HG03064 (cell line): ENCODE measurements at regions not wholly inside any gene's neighbourhood (a gene's known extent, or its start where the extent isn't known, plus 50 kb on each side); places are given as distances from the start of the nearest gene placed in this dataset.

Source experiments
- ATAC-seq: cut with Tn5 transposase; IDR thresholded peaks from one replicate; pipeline ENCODE4 v1.9.1; 2021; ENCODE audit warnings: low read depth; ENCODE audit not compliant: unreplicated experiment

GRCh38 chr15:95265419-95265997 is 1034.1 kb downstream of the MCTP2 start:
- no peak for ATAC-seq

GRCh38 chr15:95266451-95267061 is 1035.2 kb downstream of the MCTP2 start:
- ATAC-seq = no peak

- ATAC-seq = no peak
Observed at GRCh38 chr15:95267481-95267880, 1036.1 kb downstream of the MCTP2 start.

- ATAC-seq = no peak
Observed at GRCh38 chr15:95269242-95270183, 1038.2 kb downstream of the MCTP2 start.

GRCh38 chr15:95274101-95274500 is 1042.7 kb downstream of the MCTP2 start:
- no peak for ATAC-seq

- no peak for ATAC-seq
Observed at GRCh38 chr15:95277266-95277665, 1045.9 kb downstream of the MCTP2 start.

- ATAC-seq = no peak
Observed at GRCh38 chr15:95278532-95279245, 1047.3 kb downstream of the MCTP2 start.

- no peak for ATAC-seq
Observed at GRCh38 chr15:95279277-95280019, 1048.1 kb downstream of the MCTP2 start.

GRCh38 chr15:95280711-95281110 is 1049.3 kb downstream of the MCTP2 start:
- no peak for ATAC-seq

- no peak for ATAC-seq
Observed at GRCh38 chr15:95281470-95281869, 1049.0 kb upstream of the NR2F2 start.

GRCh38 chr15:95284492-95284891 is 1046.0 kb upstream of the NR2F2 start:
- no peak for ATAC-seq

GRCh38 chr15:95284933-95285421 is 1045.5 kb upstream of the NR2F2 start:
- no peak for ATAC-seq

- no peak for ATAC-seq
Observed at GRCh38 chr15:95286352-95286880, 1044.1 kb upstream of the NR2F2 start.

GRCh38 chr15:95287720-95288103 is 1042.8 kb upstream of the NR2F2 start:
- no peak for ATAC-seq

- no peak for ATAC-seq
Observed at GRCh38 chr15:95288626-95289025, 1041.9 kb upstream of the NR2F2 start.

GRCh38 chr15:95290176-95290974 is 1040.1 kb upstream of the NR2F2 start:
- no peak for ATAC-seq

- no peak for ATAC-seq
Observed at GRCh38 chr15:95291898-95292472, 1038.5 kb upstream of the NR2F2 start.

- no peak for ATAC-seq
Observed at GRCh38 chr15:95292785-95293450, 1037.6 kb upstream of the NR2F2 start.
